WTC11 (cell line): ENCODE measurements at regions not wholly inside any gene's neighbourhood (a gene's known extent, or its start where the extent isn't known, plus 50 kb on each side); places are given as distances from the start of the nearest gene placed in this dataset.

Experiments used
- ATAC-seq: fragments of 200-7000 bp; cut with Tn5 transposase; 2 replicates; pipeline ENCODE4 v1.10.0; 2021; ENCODE audit warnings: mild to moderate bottlenecking, moderate library complexity
- CTCF ChIA-PET: fragments of 300-600 bp; sonication (Branson Sonifier 250); formaldehyde crosslinking; loops from one replicate; lab custom pipeline; 2021; ENCODE audit warnings: antibody characterized with exemption; lab: Charles Lee
- POLR2A ChIA-PET: fragments of 350-600 bp; sonication (Branson Sonifier 250); formaldehyde crosslinking; loops from one replicate; lab custom pipeline; 2021; ENCODE audit warnings: antibody characterized with exemption; lab: Charles Lee
- DNase-seq: peaks from one replicate; pipeline ENCODE4 v3.0.0; 2021; ENCODE audit warnings: low spot score
- H3K27ac Mint-ChIP-seq: 2 replicates; pipeline ENCODE4 v1.8.0; 2021; ENCODE audit warnings: mixed read lengths
- H3K27me3 Mint-ChIP-seq: 2 replicates; pipeline ENCODE4 v1.8.0; 2021; ENCODE audit warnings: low read depth, mild to moderate bottlenecking, moderate library complexity, mixed read lengths
- H3K36me3 Mint-ChIP-seq: 2 replicates; pipeline ENCODE4 v1.8.0; 2021; ENCODE audit warnings: mixed read lengths
- H3K4me1 Mint-ChIP-seq: 2 replicates; pipeline ENCODE4 v1.8.0; 2022; ENCODE audit warnings: mixed read lengths
- H3K4me3 Mint-ChIP-seq: 2 replicates; pipeline ENCODE4 v1.8.0; 2021; ENCODE audit warnings: mild to moderate bottlenecking, moderate library complexity, mixed read lengths
- H3K9me3 Mint-ChIP-seq: 2 replicates; pipeline ENCODE4 v1.8.0; 2021; ENCODE audit warnings: mixed read lengths
- ATF1 ChIP-seq: sonication (generic); formaldehyde crosslinking; IDR thresholded peaks from 2 replicates; pipeline ENCODE4 v1.8.1; 2023; ENCODE audit warnings: mild to moderate bottlenecking, moderate library complexity, missing genetic modification reagents
- ELF4 ChIP-seq: sonication (generic); formaldehyde crosslinking; IDR thresholded peaks from 2 replicates; pipeline ENCODE4 v1.8.1; 2022; ENCODE audit warnings: low read depth, mild to moderate bottlenecking, moderate library complexity, missing genetic modification reagents
- ESRRA ChIP-seq: sonication (generic); formaldehyde crosslinking; IDR thresholded peaks from 2 replicates; pipeline ENCODE4 v1.8.1; 2022; ENCODE audit warnings: mild to moderate bottlenecking, missing genetic modification reagents, borderline replicate concordance
- IRF2 ChIP-seq: sonication (generic); formaldehyde crosslinking; IDR thresholded peaks from 2 replicates; pipeline ENCODE4 v1.8.0; 2022; ENCODE audit warnings: low read depth, missing genetic modification reagents, borderline replicate concordance
- JAZF1 ChIP-seq: fragments of 250-450 bp; sonication (Bioruptor Pico); IDR thresholded peaks from 2 replicates; pipeline ENCODE4 v1.9.0; 2021; ENCODE audit warnings: moderate library complexity, mild to moderate bottlenecking, inconsistent platforms
- KAT7 ChIP-seq: sonication (generic); formaldehyde crosslinking; IDR thresholded peaks from 2 replicates; pipeline ENCODE4 v1.8.1; 2023; ENCODE audit warnings: missing genetic modification reagents, mild to moderate bottlenecking, borderline replicate concordance
- PRRX2 ChIP-seq: fragments of 250-450 bp; sonication (Bioruptor Pico); IDR thresholded peaks from 2 replicates; pipeline ENCODE4 v1.8.0; 2021; ENCODE audit warnings: mild to moderate bottlenecking
- SOX15 ChIP-seq: fragments of 250-450 bp; sonication (Bioruptor Pico); IDR thresholded peaks from 2 replicates; pipeline ENCODE4 v1.9.0; 2021; ENCODE audit warnings: mild to moderate bottlenecking
- SP1 ChIP-seq: sonication (generic); formaldehyde crosslinking; conservative IDR thresholded peaks from 2 replicates; pipeline ENCODE4 v1.8.1; 2022; ENCODE audit warnings: missing genetic modification reagents
- TEAD1 ChIP-seq: sonication (generic); formaldehyde crosslinking; IDR thresholded peaks from 2 replicates; pipeline ENCODE4 v1.8.0; 2022; ENCODE audit warnings: mild to moderate bottlenecking, missing genetic modification reagents
- ZNF138 ChIP-seq: sonication (generic); formaldehyde crosslinking; conservative IDR thresholded peaks from 2 replicates; pipeline ENCODE4 v1.8.1; 2022; ENCODE audit warnings: mild to moderate bottlenecking, moderate library complexity, missing genetic modification reagents
- ZNF263 ChIP-seq: sonication (generic); formaldehyde crosslinking; IDR thresholded peaks from 2 replicates; pipeline ENCODE4 v1.8.1; 2022; ENCODE audit warnings: low read depth, mild to moderate bottlenecking, moderate library complexity, missing genetic modification reagents
- ZNF317 ChIP-seq: sonication (generic); formaldehyde crosslinking; IDR thresholded peaks from 2 replicates; pipeline ENCODE4 v1.8.1; 2023; ENCODE audit warnings: low read depth, mild to moderate bottlenecking, moderate library complexity, missing genetic modification reagents, borderline replicate concordance
- ZNF416 ChIP-seq: fragments of 250-450 bp; sonication (Bioruptor Pico); IDR thresholded peaks from 2 replicates; pipeline ENCODE4 v1.9.0; 2021; ENCODE audit warnings: mild to moderate bottlenecking, inconsistent platforms
- TF ChIP-seq, protein P1 (sequence below): sonication (generic); formaldehyde crosslinking; conservative IDR thresholded peaks from 2 replicates; pipeline ENCODE4 v1.8.1; 2023; ENCODE audit warnings: mild to moderate bottlenecking, low read depth, missing genetic modification reagents, moderate library complexity
- TF ChIP-seq, protein P2 (sequence below): fragments of 250-450 bp; sonication (Bioruptor Pico); IDR thresholded peaks from 2 replicates; pipeline ENCODE4 v1.9.0; 2021; ENCODE audit warnings: mild to moderate bottlenecking
- TF ChIP-seq, protein P3 (sequence below): sonication (generic); formaldehyde crosslinking; IDR thresholded peaks from 2 replicates; pipeline ENCODE4 v1.8.1; 2023; ENCODE audit warnings: mild to moderate bottlenecking, missing genetic modification reagents, borderline replicate concordance
- TF ChIP-seq, protein P4 (sequence below): sonication (generic); formaldehyde crosslinking; IDR thresholded peaks from 2 replicates; pipeline ENCODE4 v1.8.1; 2022; ENCODE audit warnings: missing genetic modification reagents, borderline replicate concordance
- TF ChIP-seq, protein P5 (sequence below): fragments of 250-450 bp; sonication (Bioruptor Pico); IDR thresholded peaks from 2 replicates; pipeline ENCODE4 v1.9.0; 2021; ENCODE audit warnings: mild to moderate bottlenecking
- TF ChIP-seq, protein P6 (sequence below): sonication (generic); formaldehyde crosslinking; IDR thresholded peaks from 2 replicates; pipeline ENCODE4 v1.8.0; 2023; ENCODE audit warnings: missing genetic modification reagents
- TF ChIP-seq, protein P7 (sequence below): sonication (generic); formaldehyde crosslinking; IDR thresholded peaks from 2 replicates; pipeline ENCODE4 v1.8.0; 2022; ENCODE audit warnings: mild to moderate bottlenecking, missing genetic modification reagents

DNA sequence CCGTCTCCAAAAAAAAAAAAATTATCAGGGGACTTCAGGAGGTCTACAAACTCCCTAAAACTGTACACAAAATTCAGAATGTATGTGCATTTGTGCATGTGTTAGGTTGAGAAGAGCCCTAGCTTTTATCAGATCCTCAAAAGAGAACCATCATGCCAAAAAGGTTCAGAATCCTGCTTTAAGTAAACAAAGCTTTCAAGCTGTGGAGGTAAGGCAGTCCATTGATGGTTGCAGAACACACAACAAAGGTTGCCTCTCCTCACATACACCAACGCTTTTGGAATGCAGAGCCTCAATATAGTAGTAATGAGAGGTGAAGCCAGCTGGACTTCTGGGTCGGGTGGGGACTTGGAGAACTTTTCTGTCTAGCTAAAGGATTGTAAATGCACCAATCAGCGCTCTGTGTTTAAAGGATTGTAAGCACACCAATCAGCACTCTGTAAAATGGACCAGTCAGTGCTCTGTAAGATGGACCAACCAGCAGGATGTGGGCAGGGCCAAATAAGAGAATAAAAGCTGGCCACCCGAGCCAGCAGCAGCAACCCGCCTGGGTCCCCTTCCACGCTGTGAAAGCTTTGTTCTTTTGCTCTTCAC, 57.9 kb upstream of the RNF38 start (continued):
- no peak for TF ChIP-seq ESRRA (CRISPR knock-in tag)
- no peak for TF ChIP-seq KAT7
- TF ChIP-seq, protein P1, sequence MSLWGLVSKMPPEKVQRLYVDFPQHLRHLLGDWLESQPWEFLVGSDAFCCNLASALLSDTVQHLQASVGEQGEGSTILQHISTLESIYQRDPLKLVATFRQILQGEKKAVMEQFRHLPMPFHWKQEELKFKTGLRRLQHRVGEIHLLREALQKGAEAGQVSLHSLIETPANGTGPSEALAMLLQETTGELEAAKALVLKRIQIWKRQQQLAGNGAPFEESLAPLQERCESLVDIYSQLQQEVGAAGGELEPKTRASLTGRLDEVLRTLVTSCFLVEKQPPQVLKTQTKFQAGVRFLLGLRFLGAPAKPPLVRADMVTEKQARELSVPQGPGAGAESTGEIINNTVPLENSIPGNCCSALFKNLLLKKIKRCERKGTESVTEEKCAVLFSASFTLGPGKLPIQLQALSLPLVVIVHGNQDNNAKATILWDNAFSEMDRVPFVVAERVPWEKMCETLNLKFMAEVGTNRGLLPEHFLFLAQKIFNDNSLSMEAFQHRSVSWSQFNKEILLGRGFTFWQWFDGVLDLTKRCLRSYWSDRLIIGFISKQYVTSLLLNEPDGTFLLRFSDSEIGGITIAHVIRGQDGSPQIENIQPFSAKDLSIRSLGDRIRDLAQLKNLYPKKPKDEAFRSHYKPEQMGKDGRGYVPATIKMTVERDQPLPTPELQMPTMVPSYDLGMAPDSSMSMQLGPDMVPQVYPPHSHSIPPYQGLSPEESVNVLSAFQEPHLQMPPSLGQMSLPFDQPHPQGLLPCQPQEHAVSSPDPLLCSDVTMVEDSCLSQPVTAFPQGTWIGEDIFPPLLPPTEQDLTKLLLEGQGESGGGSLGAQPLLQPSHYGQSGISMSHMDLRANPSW = no peak
- TF ChIP-seq, protein P2, sequence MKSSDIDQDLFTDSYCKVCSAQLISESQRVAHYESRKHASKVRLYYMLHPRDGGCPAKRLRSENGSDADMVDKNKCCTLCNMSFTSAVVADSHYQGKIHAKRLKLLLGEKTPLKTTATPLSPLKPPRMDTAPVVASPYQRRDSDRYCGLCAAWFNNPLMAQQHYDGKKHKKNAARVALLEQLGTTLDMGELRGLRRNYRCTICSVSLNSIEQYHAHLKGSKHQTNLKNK (CRISPR knock-in tag) = no peak
- TF ChIP-seq ZNF416 = no peak
- no peak for TF ChIP-seq SOX15 (CRISPR knock-in tag)
- TF ChIP-seq, protein P3, sequence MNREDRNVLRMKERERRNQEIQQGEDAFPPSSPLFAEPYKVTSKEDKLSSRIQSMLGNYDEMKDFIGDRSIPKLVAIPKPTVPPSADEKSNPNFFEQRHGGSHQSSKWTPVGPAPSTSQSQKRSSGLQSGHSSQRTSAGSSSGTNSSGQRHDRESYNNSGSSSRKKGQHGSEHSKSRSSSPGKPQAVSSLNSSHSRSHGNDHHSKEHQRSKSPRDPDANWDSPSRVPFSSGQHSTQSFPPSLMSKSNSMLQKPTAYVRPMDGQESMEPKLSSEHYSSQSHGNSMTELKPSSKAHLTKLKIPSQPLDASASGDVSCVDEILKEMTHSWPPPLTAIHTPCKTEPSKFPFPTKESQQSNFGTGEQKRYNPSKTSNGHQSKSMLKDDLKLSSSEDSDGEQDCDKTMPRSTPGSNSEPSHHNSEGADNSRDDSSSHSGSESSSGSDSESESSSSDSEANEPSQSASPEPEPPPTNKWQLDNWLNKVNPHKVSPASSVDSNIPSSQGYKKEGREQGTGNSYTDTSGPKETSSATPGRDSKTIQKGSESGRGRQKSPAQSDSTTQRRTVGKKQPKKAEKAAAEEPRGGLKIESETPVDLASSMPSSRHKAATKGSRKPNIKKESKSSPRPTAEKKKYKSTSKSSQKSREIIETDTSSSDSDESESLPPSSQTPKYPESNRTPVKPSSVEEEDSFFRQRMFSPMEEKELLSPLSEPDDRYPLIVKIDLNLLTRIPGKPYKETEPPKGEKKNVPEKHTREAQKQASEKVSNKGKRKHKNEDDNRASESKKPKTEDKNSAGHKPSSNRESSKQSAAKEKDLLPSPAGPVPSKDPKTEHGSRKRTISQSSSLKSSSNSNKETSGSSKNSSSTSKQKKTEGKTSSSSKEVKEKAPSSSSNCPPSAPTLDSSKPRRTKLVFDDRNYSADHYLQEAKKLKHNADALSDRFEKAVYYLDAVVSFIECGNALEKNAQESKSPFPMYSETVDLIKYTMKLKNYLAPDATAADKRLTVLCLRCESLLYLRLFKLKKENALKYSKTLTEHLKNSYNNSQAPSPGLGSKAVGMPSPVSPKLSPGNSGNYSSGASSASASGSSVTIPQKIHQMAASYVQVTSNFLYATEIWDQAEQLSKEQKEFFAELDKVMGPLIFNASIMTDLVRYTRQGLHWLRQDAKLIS (CRISPR knock-in tag) = no peak
- TF ChIP-seq IRF2 (CRISPR knock-in tag) = no peak
- no peak for TF ChIP-seq ELF4 (CRISPR knock-in tag)
- no peak for TF ChIP-seq SP1
- TF ChIP-seq JAZF1 (CRISPR knock-in tag) = no peak
- no peak for TF ChIP-seq ZNF317
- TF ChIP-seq, all 79 proteins: peak for 0

DNA sequence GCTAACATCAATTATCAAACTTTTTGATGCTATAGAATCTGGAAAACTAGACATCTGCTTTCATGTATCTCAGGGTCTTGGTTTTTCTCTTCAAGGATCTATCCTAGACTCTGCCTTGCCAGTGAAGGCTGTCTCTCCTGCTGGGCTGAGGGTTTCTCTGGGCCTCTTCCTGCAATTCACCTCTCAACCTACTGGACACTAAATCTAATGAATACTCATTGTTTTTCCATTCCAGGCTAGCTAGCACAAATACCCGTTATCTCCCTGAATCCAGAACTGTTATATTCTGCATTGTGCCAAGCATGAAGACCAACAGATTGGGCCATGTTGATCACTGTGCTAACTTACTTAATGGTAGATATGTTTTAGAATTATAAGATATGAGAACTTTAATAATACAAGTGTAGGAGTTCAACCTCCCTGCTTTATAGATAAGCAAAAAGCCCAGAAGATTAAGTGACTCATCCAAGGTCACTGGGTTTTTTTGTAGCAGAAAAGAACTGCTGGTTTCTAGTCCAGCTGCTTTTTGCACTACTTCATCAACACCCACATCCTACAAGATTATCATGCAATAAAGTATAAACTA, 56.5 kb upstream of the RNF38 start:
- Mint-ChIP-seq H3K27ac (0 out of 2 replicates have a peak overlapping the region, but pooled peaks have one; percentile 2), H3K27me3 (no peaks in the 10 kb centered on the region), H3K36me3 (peaks cover 22% of the 10 kb centered on the region), H3K4me1 (peaks cover 27% of the 10 kb centered on the region), H3K4me3 (no peak overlapping the region), H3K9me3 (peaks cover 5% of the 10 kb centered on the region)
- CTCF ChIA-PET = interaction anchor here (0.6 to 0.9 kb wide), 2 partner anchors 49 to 86 kb away, joined by 3 to 4 read pairs; no protein-coding TSS in a partner anchor
- no peak for ATAC-seq
- POLR2A ChIA-PET = interaction anchor here (0.6 to 0.9 kb wide), 2 partner anchors 10 to 114 kb away, joined by 3 read pairs; no protein-coding TSS in a partner anchor
- no peak for DNase-seq
- no peak for TF ChIP-seq ZNF263 (CRISPR knock-in tag)
- TF ChIP-seq, protein P4, sequence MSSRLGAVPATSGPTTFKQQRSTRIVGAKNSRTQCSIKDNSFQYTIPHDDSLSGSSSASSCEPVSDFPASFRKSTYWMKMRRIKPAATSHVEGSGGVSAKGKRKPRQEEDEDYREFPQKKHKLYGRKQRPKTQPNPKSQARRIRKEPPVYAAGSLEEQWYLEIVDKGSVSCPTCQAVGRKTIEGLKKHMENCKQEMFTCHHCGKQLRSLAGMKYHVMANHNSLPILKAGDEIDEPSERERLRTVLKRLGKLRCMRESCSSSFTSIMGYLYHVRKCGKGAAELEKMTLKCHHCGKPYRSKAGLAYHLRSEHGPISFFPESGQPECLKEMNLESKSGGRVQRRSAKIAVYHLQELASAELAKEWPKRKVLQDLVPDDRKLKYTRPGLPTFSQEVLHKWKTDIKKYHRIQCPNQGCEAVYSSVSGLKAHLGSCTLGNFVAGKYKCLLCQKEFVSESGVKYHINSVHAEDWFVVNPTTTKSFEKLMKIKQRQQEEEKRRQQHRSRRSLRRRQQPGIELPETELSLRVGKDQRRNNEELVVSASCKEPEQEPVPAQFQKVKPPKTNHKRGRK = no peak
- TF ChIP-seq ZNF138 = no peak
- TF ChIP-seq, protein P5, sequence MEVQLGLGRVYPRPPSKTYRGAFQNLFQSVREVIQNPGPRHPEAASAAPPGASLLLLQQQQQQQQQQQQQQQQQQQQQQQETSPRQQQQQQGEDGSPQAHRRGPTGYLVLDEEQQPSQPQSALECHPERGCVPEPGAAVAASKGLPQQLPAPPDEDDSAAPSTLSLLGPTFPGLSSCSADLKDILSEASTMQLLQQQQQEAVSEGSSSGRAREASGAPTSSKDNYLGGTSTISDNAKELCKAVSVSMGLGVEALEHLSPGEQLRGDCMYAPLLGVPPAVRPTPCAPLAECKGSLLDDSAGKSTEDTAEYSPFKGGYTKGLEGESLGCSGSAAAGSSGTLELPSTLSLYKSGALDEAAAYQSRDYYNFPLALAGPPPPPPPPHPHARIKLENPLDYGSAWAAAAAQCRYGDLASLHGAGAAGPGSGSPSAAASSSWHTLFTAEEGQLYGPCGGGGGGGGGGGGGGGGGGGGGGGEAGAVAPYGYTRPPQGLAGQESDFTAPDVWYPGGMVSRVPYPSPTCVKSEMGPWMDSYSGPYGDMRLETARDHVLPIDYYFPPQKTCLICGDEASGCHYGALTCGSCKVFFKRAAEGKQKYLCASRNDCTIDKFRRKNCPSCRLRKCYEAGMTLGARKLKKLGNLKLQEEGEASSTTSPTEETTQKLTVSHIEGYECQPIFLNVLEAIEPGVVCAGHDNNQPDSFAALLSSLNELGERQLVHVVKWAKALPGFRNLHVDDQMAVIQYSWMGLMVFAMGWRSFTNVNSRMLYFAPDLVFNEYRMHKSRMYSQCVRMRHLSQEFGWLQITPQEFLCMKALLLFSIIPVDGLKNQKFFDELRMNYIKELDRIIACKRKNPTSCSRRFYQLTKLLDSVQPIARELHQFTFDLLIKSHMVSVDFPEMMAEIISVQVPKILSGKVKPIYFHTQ (CRISPR knock-in tag) = no peak
- TF ChIP-seq, protein P6, sequence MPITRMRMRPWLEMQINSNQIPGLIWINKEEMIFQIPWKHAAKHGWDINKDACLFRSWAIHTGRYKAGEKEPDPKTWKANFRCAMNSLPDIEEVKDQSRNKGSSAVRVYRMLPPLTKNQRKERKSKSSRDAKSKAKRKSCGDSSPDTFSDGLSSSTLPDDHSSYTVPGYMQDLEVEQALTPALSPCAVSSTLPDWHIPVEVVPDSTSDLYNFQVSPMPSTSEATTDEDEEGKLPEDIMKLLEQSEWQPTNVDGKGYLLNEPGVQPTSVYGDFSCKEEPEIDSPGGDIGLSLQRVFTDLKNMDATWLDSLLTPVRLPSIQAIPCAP (CRISPR knock-in tag) = no peak
- TF ChIP-seq TEAD1 = no peak
- no peak for TF ChIP-seq ATF1 (CRISPR knock-in tag)
- TF ChIP-seq, protein P7, sequence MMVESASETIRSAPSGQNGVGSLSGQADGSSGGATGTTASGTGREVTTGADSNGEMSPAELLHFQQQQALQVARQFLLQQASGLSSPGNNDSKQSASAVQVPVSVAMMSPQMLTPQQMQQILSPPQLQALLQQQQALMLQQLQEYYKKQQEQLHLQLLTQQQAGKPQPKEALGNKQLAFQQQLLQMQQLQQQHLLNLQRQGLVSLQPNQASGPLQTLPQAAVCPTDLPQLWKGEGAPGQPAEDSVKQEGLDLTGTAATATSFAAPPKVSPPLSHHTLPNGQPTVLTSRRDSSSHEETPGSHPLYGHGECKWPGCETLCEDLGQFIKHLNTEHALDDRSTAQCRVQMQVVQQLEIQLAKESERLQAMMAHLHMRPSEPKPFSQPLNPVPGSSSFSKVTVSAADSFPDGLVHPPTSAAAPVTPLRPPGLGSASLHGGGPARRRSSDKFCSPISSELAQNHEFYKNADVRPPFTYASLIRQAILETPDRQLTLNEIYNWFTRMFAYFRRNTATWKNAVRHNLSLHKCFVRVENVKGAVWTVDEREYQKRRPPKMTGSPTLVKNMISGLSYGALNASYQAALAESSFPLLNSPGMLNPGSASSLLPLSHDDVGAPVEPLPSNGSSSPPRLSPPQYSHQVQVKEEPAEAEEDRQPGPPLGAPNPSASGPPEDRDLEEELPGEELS (CRISPR knock-in tag) = no peak
- no peak for TF ChIP-seq PRRX2
